ENCODE measurements at regions not wholly inside any gene's neighbourhood (a gene's known extent, or its start where the extent isn't known, plus 50 kb on each side); places are given as distances from the start of the nearest gene placed in this dataset.

DNA sequence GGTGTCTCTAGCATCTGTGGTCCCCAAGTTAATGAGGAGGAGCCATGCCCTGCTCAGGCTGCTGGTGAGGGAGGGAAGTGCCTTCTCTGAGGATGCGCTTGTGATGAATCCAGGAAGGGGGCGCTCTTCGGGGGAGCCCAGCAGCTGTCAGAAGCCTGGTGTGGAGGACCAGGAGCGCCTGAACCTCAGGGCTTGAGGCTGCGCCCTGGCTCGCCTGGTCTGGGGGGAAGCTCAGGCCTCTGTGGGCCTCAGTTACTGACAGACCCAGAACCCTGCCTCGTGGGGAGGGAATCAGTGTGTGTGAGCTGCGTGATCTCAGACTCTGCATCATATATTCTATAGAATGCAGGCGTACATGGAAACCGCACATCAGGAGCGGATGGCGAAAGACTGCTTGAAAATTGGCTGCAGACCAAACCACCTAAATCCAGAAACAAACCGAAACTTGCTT, 126.1 kb downstream of the SEC14L1 start:
- no peak for DNase-seq

DNA sequence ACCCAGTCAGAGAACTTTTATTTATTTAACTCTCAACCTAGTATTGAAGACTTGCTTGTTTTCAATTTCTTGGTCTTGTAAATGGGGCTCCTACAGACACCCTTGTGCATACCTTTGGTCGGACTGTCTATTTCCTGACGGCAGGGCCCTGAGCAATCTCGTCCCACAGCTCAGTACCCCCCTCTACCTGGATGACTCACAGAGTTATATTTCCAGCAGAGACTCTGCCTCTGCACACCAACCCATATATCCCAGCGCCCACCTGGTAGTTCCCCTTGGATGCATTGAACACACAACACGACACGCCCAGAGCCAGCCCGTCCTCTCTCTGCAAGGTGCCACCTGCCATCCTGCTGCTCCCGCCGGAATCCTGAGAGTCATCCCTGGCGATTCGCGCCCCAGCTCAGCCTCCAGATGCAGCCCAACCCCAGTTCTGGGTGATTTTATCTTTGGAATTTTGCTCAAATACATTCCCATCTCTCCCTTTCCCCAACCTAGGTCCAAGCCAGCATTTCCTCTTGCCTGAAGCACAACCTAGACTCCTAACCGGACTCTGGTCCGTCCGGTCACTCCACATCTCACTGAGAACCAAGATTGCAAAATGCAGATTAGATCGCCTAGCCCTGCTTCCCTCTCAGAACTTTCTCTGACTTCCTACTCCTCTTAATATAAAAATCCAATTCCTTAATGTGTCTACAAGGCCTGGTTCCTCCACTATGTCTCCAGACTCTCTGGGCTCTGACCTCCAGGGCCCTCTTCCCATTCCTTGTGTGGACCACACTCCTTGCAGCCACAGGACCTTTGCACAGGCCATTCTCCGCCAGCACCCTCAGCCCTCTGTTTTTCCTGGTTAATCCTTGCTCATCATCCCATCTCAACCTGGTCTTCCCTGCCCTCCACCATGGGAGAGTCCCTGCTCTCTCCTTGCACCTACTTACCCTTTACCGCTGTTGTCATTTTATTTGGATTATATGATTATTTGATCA, 129.2 kb downstream of the SEC14L1 start:
- no peak for DNase-seq

DNA sequence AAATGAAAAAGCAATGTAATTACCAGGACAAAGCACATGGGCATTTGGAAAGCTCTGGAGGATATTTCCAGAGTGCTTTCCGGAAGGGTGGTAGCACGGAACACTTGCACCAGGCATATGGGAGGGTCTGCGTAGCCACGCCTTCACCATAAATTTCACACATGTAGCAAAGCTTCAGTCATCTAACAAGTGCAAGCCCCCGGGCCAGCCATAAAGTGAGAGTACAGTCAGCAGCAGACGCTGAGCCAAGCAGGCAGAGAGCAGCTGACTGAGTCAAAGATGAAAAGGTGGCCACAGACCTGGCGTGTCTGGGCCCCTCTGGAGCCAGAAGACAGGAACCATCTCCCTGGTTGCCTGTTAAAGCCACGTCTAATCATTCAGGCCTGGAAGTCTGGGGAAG, 130.6 kb downstream of the SEC14L1 start:
- no peak for DNase-seq

DNA sequence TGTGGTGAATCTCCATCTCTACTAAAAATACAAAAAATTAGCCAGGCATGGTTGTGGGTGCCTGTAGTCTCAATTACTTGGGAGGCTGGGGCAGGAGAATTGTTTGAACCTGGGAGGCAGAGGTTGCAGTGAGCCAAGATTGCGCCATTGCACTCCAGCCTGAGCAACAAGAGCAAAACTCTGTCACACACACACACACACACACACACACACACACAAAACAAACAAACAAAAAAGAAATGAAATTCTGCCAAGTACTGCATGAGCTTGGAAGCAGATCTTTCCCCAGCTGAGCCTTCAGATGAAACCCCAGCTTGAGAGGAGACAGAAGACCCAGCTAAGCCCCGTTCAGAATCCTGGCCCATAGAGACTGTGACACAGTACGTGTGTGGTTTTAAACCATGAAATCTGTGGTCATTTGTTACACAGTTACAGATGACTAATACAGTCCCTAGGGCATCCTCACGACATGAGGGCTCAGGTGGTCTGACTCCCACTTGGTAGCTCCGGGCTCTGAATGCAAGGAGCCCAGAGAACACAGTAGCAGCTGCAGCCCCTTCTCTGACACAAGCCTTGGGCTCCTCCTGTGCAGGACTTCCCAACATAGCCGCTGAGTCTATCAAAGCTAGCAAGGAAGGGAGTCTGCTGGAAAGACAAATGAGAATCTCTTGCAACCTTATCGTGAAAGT, 132.8 kb downstream of the SEC14L1 start:
- no peak for DNase-seq

DNA sequence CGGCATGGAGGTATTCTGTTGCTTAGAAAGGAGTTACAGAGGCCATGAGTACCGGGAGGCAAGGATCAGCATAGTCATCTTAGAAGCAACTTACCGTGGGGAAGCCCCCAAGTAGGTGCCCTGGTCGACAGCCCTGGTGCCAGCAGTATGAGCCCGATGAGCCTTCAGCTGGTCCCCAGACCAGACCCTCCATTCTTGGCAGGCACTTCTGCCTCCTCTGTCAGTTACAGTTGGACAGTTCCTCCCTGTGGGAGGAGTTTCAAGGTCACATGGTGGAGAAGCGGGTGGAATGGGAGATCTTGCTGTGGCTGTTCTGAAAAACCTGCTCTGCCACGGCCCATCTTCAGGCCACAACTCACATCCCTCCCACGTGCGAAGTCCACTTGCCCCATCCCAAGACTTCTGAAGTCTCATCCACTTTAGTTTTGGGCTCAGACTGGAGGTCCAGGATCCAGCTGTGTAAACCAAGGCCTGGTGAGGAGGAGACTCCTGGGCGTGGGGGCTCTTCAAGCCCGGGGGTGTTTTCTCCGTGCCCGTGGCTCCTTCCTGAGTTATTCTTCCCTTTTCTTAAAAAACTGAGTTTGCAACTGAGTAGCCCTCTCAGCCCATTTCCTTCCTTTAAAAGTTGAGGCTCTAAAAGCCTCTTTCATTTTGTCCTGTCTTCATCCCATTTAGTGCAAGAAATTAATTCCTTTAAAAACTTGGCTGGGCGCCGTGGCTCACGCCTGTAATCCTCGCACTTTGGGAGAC, 133.5 kb downstream of the SEC14L1 start:
- no peak for DNase-seq

DNA sequence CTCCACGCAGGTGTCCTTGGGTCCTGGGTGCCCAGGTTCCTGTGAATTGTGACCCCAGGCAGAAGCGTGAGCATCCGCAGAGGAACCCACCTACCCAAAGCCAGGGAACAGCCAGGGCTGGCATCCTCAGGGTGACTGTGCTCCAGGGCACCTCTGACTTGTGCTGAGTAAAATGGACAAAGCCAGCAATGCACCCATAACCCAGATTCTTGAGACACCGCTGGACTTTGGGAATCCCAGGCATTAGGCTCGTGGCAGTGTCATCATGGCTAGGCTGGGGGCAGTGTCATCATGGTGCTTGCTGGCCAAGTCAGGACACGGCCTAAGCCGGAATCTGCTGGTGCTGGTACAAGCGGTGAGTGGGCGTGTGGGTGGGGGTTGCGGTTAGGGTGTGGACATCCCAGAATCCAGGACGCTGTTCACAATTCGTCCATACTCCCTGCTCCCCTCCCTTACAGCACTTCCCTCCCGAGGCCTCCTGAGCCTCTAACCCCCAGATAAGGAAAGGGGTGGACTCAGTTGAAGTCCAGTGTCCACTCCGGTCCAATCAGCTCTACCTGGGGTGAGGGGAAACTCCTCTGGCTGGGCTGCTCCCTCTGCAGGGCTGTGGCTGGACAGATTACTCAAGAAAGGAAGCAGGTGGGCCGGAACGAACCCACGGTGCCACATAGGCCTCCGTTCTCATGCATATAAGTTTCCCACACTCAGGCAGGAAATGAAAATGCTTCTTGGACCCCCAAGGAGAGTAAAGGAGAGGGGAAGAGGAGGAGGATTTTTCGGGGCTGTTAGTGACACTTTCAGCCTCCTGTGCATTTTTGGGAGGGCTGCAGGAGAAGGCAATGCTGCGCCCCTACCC, 138.9 kb downstream of the SEC14L1 start:
- DNase-seq: no peak

DNA sequence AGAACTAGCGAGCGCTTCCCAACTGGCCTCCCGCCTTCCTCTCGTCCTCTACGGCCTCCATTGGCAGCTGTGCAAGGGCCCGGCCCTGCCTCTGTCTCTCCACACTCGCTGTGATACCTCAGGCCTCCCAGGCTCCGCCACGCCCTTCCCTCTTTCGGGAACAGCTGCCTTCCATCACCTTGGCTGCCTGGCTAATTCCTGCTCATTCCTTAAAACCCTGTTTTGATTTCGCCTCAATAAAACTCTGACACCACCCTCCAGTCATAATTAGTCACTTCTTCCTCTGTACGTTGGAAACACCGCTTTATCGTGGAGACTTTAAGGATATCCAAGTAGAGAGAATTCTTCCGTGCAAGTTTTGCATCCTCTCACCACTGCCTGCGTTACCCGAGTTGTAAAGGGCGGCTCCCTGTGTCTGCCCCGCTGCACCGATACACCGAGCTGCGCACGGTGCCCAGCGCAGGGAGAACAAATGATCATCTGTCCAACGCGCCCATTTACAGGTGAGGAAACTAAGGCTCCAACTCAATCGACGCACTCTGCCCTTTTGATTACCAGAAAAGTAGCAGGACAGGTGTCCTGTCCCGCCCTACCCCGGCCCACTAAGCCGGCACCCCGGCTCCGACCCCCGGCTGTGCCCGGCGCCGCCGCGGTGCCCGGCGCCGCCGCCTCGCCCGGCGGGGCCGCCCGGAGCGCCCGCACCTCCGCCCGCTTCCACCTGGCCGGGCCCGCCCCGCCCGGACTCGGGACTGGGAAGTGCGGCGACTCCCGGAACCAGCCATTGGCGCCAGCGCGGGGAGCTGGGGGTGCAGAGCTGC, 139.7 kb downstream of the SEC14L1 start:
- no peak for DNase-seq

DNA sequence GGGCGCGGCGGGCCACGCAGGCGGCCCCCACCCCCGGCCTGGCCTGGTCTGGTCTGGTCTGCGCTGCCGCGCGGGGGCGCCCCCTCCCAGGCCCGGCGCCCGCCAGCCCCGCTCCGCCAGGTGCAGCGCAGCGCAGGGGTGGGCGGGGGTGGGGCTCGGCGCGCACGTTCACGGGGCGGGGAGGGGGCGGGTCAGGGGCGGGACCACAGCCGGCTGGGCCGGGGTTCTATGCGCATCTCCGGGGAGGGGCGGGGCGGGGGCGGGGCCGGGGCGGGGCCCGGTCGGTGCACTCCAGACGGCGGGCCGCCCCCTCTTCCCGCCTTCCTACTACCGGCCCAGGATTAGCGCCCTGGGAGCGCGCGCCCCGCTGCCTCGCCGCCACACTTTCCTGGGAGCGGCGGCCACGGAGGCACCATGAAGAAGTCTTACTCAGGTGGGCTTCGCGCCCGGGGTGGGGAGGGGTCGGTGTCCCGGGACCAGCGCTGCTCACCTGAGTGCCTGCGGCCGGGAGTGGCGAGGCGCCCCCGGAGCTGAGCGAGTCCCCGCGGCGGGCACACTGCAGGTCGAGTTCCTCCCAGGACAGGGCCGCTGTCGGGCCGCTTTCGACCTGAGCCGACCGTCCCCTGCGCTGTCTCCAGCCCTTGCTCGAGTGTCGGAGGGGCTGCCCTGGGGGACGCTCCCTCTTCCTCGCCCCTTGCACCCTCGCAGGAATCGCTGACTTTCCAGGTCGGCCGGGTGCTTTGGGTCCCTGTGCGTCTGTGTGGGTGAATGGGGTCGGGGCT, 140.5 kb downstream of the SEC14L1 start:
- DNase-seq: peak in 4 of 14 donors; percentile 10 to 78 (median 24)

DNA sequence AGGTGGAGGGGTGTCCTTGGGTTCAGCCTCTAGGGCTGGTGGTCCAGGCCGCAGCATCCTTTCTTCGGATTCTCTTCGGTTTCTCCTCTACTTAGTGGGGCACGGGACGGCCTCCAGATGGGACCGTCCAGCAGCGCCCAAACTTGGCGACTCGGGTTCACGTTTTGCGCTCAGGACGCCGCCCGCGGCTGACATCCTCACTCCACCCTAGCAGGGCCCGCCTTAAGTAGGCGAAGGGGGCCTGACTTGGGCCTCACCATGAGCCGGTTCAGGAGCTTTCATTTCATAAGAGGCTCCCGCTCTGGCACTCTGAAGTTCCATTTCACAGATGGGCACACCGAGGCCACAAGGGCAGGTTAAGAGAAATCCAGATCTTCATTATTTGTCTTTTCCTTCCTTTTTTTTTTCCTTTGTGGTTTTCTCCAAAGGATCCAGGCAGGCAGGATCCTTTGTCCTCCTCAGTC, 141.2 kb downstream of the SEC14L1 start:
- DNase-seq: no peak

DNA sequence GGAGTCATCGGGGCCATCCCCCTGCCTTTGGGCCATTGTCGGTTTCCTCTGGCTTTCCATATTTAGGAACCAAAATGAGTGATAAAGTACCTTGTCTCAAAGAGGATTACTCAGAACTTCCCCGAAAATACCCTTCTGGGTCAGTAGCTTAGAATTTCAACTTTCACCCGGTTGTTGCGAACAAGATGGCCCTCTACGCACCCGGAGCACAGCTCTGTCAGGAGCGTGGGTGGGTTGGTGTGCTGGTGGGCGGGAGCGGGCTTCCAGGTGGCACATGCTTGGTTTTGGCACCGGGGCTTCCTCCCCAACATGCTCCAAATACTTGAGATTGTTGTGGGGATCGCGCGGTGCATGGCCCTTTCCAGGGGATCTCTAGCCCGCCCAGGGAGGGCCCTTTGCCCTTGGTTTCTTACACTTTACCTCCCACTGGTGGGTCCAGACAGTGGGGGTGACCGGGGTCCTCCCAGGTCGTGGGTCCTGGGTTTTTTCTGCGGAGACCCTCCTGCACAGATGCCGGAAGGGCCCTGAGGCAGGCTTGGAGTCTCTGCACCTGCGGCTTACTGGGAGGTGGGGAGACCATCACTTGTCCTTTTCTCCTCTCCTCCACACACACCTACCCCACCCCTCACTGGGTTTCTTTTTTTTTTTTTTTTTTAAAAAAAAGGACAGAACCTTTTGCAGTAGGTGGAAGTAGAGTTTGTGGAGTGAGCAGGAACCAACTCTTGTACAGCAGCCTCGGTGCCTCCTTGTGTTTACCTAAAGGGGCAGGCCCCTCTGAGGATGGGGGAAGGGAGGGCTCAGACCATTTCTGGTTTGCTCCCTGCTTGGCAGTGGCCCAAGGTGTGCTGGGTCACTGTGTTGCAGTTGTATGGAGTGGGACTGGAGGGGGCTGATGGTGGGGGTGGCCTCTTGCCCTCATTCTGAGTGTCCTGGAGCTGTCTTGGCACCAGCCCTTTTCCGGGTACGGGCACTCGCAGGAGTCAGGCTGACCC, 142.1 kb downstream of the SEC14L1 start:
- DNase-seq: no peak

DNA sequence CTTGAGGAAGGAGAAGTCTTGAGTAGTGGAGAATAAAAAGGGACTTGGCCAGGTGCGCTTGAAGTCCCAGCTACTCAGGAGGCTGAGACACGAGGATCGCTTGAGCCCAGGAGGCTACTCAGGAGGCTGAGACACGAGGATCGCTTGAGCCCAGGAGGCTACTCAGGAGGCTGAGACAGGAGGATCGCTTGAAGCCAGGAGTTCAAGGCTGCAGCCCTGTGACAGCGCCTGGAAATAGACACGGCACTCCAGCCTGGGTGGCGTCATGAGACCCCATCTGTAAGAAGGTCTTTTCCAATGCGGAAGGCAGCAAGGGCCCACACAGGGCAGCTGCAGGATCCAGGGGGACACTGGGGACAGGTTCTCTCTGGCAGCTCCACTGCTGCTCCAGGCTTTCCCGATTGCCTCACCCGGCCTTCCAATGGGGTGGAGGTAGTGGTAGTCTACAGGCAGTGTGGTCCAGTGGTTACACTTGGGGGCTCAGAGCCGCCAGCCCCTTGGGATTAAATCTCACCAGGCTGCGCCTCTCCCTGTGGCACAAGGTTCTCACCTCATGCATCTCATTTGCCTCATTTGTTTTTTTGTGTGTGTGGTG, 143.4 kb downstream of the SEC14L1 start:
- DNase-seq: no peak

DNA sequence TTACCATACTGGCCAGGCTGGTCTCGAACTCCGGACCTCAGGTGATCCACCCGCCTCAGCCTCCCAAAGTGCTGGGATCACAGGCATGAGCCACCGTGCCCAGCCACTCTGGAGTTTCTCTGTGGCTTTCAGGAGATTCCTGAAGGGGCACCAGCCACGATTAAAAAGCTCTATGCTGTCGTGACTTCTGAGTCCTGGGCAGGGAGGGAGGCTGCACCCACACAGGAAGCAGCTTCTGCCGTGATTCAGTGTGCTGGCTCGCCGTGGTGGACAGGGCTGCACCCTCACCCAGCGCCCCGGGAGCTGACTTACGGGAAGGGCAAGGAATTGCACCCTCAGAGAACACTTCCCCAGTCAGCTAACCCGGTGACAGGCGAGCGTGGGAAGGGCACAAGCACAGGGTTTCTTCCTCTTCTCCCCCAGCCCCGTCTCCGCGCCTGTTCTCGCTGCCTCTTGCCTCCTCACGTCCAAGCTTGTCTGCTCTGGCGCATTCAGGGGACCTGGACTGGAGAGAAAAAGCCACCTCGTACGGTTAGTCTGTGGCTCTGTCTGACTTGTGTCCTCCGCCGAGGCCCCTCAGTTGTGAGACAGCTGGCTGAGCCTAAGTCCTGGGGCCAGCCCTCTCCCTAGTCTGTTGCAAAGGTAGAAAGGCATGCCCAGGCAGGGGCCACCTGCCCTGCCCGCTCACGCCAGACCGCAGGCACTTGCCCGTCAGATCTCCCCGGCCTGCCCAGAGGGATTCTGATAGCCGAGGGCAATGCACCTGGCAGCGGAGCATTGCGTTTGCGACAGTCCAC, 145.0 kb downstream of the SEC14L1 start:
- peak in 4 of 14 donors; percentile 11 to 52 (median 18) for DNase-seq

DNA sequence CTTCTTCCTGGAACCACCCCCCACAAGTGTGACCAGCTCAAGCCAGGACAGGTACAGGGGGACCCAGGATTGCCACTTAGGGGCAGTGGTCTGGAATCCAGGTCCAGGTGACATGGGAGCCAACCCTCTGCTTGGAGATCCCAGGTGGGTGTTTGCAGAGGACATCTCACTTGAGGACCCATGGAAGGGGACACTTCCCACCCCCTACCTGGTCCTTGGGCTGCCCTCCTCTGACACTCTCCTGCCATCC, 145.5 kb downstream of the SEC14L1 start:
- DNase-seq: no peak

DNA sequence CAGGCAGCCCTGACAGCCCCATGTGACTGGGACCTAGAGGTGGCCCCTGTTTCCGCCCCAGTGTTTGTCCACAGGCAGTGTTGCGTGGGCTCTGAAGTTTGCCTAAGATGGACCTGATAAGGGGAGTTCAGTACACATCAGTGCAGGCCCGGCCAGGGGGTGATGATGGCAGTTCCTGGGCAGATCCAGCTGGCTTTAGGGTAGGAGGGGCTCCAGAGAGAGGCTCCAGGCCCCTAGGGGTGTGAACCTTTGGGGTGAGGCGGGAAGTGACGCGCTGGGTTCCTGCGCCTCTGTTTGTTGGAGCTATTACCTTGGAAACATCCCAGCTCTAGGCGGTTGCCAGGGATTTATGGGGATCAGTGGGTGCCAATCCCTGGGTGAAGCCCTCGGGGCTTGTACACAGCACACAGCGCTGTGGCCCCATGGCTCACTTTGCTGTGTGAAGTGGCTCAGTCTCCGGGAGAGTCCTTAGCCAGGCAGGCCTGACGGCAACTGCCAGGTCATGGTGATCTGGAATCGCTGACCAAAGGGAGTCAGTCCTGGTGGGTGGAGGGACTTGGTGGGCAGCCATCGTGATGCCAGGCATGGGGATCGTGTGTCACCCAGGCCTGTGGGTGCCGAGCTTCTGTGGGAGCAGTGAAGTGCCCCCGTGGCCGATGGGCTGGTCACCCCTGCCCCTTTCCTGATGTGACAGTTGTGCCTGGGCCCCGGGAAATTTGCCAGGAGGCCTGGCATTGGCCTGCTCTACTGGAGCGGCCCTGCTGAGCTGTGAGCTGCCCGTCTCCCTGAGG, 146.1 kb downstream of the SEC14L1 start:
- peak in 5 of 14 donors; percentile 10 to 66 (median 24) for DNase-seq

DNA sequence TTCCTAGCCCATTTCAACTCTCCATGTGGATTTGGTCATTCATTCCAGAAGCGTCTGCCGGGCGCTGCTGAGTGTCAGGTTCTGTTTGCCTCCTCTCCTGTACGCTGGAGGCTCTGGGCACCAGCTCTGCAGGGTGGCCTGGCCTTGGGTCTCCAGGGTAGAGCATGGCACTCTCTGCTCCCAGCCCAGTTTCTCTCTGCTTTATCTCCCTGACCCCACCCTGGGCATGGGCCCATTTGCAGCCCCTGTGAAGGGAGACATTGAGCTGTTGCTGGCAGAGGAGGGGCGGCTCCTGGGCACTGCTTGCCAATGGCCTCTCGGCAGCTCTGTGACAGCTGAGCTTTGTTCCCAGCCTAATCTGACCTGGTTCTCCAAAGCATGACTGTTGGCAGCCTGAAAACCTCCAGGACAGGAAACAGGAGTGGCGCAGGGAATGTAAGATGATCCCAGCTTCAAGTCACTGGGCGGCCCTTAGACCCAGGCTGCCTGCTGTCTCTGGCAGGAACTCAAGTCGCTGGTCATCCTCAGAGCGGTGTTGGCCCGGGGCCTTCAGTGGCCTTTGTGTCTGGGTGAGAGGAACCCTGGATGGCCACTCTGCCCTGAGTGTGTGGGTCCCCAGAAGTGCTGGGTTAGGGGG, 146.8 kb downstream of the SEC14L1 start:
- DNase-seq: peak in 4 of 14 donors; percentile 17 to 80 (median 46)

DNA sequence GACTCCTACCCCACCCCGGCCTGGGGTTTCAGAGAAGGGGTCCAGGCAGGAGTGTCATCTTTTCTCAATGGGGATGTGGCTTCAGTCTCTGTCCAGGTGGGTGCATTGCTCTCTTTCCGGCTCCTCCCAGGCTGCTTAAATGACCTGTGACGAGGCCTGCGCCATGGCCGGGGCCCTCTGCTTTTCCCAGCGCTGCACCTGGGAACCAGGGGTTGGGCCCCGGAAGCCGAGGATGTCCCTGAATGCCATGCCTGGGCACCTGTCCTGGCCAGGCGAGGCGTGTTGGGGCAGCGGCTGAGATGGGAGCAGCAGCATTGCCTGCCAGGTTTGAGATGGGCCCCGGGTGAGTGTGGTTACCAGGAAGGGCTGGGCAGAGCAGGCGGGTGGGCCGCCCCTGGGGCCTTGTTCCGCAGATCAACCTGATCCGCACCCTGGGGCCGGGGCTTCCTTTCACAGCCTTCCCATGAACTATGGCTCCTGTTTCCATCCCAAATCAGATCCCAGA, 147.4 kb downstream of the SEC14L1 start:
- no peak for DNase-seq

All from C1 segment of cervical spinal cord (tissue), 14 donors.